Lower leg skin (tissue), 4 donors: ENCODE measurements at regions not wholly inside any gene's neighbourhood (a gene's known extent, or its start where the extent isn't known, plus 50 kb on each side); places are given as distances from the start of the nearest gene placed in this dataset.

Source experiments
- DNase-seq, 2 donors: peaks; one replicate each; pipeline ENCODE4 v3.0.0-alpha.2; 2019; ENCODE audit warnings: low spot score in 2 of 2
- H3K4me3 ChIP-seq: fragments of 200-600 bp; sonication (generic); 2 replicates; pipeline ENCODE4 v1.5.1; 2017; ENCODE audit warnings: mild to moderate bottlenecking, low read depth; ENCODE audit not compliant: poor library complexity, severe bottlenecking
- CTCF ChIP-seq, 3 donors: fragments of 450-650 bp; IDR thresholded peaks; one replicate each; pipeline ENCODE4 v1.5.1; 2016; ENCODE audit warnings: antibody characterized with exemption in 3 of 3, mild to moderate bottlenecking in 3 of 3, moderate library complexity in 2 of 3
- POLR2A ChIP-seq, 2 donors: fragments of 450-650 bp; IDR thresholded peaks; one replicate each; pipeline ENCODE4 v1.6.1; 2016 to 2017; ENCODE audit warnings: antibody characterized with exemption in 2 of 2, mild to moderate bottlenecking in 1 of 2, moderate library complexity in 1 of 2
- WGBS, 2 donors: methylation state at CpG; one replicate each; pipeline ENCODE4 v1.1.5; 2018; 5-methylcytosine and 5-hydroxymethylcytosine counted together
- intact Hi-C: fragments of 100-400 bp; cut with DNase I; formaldehyde crosslinking; loops from one replicate; pipeline ENCODE4 v1.15.0; 2023; ENCODE audit warnings: low total_unique reads

DNA sequence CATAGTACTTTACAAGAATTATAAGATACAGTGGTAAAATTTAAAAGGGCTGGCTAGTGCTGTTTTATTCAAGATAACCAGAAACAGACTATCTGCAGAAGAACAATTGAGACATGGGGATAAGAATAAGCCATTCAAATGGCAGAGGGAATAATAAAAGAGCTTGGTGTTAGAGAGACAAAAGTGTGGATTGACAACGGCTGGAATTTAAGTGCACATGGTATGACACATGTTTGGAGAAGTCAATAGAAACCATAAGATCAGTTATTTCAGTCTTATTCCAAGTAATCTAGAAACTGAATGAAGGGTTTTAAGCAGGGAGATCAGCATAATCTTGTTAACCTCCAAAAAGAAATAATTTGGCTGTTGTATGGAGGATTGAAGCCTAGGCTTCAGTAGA lies 1205.5 kb upstream of the CITED2 start:
- DNase-seq, result no peak
- intact Hi-C loops, result no loop called here
- no peak overlapping the region for H3K4me3 ChIP-seq
- 75 to 86% methylated on average over 1 of the region's 1 CpG for WGBS, 2 donors
- no peak for TF ChIP-seq POLR2A (IDR thresholded peaks at IDR 0.05)
- no peak for TF ChIP-seq CTCF (IDR thresholded peaks at IDR 0.05)

GRCh38 chr6:140576004-140576555 lies 1201.6 kb upstream of the CITED2 start:
- TF ChIP-seq POLR2A (IDR thresholded peaks at IDR 0.05) (no peak), CTCF (IDR thresholded peaks at IDR 0.05) (no peak)
- intact Hi-C loops, result no loop called here
- WGBS, 2 donors, result 84 to 86% methylated on average over 7 of the region's 7 CpGs
- H3K4me3 ChIP-seq, result no peak overlapping the region
- no peak for DNase-seq

DNA sequence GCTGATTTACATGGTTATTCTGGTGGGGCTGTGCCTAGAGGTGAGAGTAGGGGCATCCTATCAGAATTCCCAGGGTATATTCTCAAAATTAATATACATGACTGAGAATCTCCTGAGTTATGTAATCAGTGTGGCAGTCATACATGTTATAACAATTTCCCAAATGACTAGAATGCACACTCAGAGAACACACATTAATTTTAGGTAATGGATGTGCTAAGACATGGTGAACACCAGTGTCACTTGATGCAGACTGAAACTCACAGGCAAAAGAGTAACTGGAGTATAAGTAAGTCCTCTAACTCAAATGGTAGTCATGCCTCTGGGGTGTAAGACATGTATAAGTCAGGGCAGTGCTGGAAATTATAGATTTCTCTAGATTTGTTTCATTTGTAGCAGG lies 1198.4 kb upstream of the CITED2 start:
- H3K4me3 ChIP-seq, result no peak overlapping the region
- TF ChIP-seq POLR2A (IDR thresholded peaks at IDR 0.05) (no peak), CTCF (IDR thresholded peaks at IDR 0.05) (no peak)
- no peak for DNase-seq
- intact Hi-C loops, result no loop called here

DNA sequence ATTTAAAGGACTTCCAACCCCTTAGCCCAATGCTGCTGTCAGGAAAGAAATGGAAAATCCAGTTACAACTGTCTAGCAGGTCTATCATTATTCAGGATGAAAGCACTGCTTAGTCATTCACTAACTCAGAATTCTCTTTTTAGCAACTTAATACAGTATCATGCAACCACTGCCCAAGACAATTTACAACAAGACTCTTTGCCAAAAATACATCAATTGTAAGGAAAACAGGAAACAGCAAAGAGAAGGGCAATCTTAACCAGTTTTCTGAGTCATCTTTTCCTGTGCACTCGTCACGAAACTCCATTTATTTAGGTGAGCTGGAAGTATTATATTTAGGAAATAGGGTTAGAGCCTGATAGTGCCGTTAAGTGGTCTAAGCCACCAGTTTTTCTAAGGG lies 1197.7 kb upstream of the CITED2 start:
- no peak for DNase-seq
- WGBS, 2 donors, result 21 to 29% methylated on average over 3 of the region's 3 CpGs
- intact Hi-C loops, result no loop called here
- no peak overlapping the region for H3K4me3 ChIP-seq
- TF ChIP-seq POLR2A (IDR thresholded peaks at IDR 0.05), result no peak
- TF ChIP-seq CTCF (IDR thresholded peaks at IDR 0.05), result no peak

DNA sequence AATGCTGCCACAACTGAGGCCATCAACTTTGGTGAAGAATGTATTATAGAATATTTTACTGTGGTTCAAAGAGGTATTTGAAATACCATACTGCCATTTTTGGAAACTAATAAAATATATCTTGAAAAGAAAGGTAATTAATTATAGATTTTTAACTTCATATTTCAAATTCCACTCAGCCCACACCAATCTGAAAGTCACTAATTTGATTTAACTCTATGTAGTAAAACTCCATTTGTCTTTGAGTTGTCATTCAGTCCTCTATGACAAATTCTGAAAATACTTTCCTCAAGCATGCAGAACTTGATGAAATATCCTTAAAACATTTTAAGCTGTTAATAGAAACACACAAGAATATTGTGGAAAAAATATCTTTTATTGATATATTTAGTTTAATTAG lies 1196.7 kb upstream of the CITED2 start:
- intact Hi-C loops, result no loop called here
- DNase-seq, result no peak
- no peak overlapping the region for H3K4me3 ChIP-seq
- no peak for TF ChIP-seq POLR2A (IDR thresholded peaks at IDR 0.05)
- TF ChIP-seq CTCF (IDR thresholded peaks at IDR 0.05), result no peak

GRCh38 chr6:140567466-140567865 lies 1193.0 kb upstream of the CITED2 start:
- 61 to 70% methylated on average over 2 of the region's 2 CpGs for WGBS, 2 donors
- TF ChIP-seq CTCF (IDR thresholded peaks at IDR 0.05), result no peak
- TF ChIP-seq POLR2A (IDR thresholded peaks at IDR 0.05), result no peak
- no peak overlapping the region for H3K4me3 ChIP-seq
- DNase-seq, result no peak
- intact Hi-C loops, result no loop called here
